OCI-LY3 (cell line): ENCODE measurements at regions not wholly inside any gene's neighbourhood (a gene's known extent, or its start where the extent isn't known, plus 50 kb on each side); places are given as distances from the start of the nearest gene placed in this dataset.
A peak's percentile ranks its signal among the peaks of the same experiment; 100 is the strongest.

Source experiments
- H2AFZ ChIP-seq: fragments of 200-600, 300-600 bp; shearing (Covaris generic); 2 replicates; pipeline ENCODE4 v1.6.0; 2014; ENCODE audit warnings: antibody characterized with exemption, low read depth, low read length
- H3K27ac ChIP-seq: fragments of 200-600, 300-600 bp; sonication (generic); 2 replicates; pipeline ENCODE4 v1.5.1; 2014; ENCODE audit warnings: mild to moderate bottlenecking, low read length, moderate library complexity, mixed read lengths
- H3K27me3 ChIP-seq: fragments of 200-600, 300-600 bp; sonication (generic); 2 replicates; pipeline ENCODE4 v1.6.1; 2014; ENCODE audit warnings: low read depth, low read length, mixed read lengths
- H3K36me3 ChIP-seq: fragments of 200-600, 300-600 bp; sonication (generic); replicated peaks from 2 replicates; pipeline ENCODE3; 2014; ENCODE audit warnings: low read depth, low read length, mixed read lengths
- H3K4me1 ChIP-seq: fragments of 300-600, 200-600 bp; sonication (generic); 2 replicates; pipeline ENCODE4 v1.6.1; 2014; ENCODE audit warnings: low read length, mixed read lengths
- H3K4me2 ChIP-seq: fragments of 200-600, 300-600 bp; sonication (generic); 2 replicates; pipeline ENCODE4 v1.6.1; 2014; ENCODE audit warnings: low read length, mixed read lengths
- H3K4me3 ChIP-seq: fragments of 300-600, 200-600 bp; sonication (generic); 2 replicates; pipeline ENCODE4 v1.5.1; 2014; ENCODE audit warnings: antibody characterized with exemption, mild to moderate bottlenecking, low read length, moderate library complexity
- H3K79me2 ChIP-seq: fragments of 300-600, 200-600 bp; shearing (Covaris generic); 2 replicates; pipeline ENCODE4 v1.6.1; 2014; ENCODE audit warnings: mild to moderate bottlenecking, low read length, mixed read lengths
- H3K9ac ChIP-seq: fragments of 300-600, 200-600 bp; shearing (Covaris generic); 2 replicates; pipeline ENCODE4 v1.6.0; 2014; ENCODE audit warnings: mild to moderate bottlenecking, low read length, moderate library complexity
- H3K9me3 ChIP-seq: fragments of 200-600, 300-600 bp; shearing (Covaris generic); 2 replicates; pipeline ENCODE4 v1.6.1; 2014; ENCODE audit warnings: low read length, mixed read lengths; ENCODE audit not compliant: insufficient read depth
- H4K20me1 ChIP-seq: fragments of 200-600, 300-600 bp; sonication (generic); 2 replicates; pipeline ENCODE4 v1.6.1; 2016; ENCODE audit warnings: low read length, mixed read lengths; ENCODE audit not compliant: insufficient read depth
- EZH2phosphoT487 ChIP-seq: fragments of 200-600 bp; shearing (Covaris generic); IDR thresholded peaks from 2 replicates; pipeline ENCODE4 v1.6.1; 2018; ENCODE audit warnings: antibody characterized with exemption, mixed run types, low read depth
- TF ChIP-seq, protein P1 (sequence below): fragments of 200-600, 300-600 bp; sonication (generic); IDR thresholded peaks from 2 replicates; pipeline ENCODE4 v1.5.1; 2014; ENCODE audit warnings: antibody characterized with exemption, low read length, low read depth

DNA sequence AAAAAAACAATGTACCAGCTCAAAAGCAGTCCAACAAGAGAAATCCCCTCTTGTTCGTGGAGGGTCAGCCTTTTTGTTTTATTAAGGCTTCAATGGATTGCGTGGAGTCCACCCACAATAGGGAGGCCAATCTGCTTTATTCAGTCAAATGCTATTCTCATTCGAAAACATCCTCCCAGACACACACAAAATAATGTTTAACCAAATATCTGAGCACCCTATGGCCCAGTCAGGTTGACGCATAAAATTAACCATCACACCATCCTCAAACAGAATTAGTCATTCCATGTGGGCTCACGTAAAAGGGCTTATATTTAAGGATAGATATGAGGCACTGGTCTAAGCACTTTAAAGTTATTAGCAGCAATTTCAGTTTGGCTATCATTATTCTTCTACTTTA is 58.9 kb upstream of the DEUP1 start:
- Histone ChIP-seq H3K36me3 (peaks cover 26% of the 10 kb centered on the region), H2AFZ (no peak overlapping the region), H3K79me2 (no peaks in the 10 kb centered on the region), H3K27ac (no peak overlapping the region), H4K20me1 (no peaks in the 10 kb centered on the region), H3K9ac (no peak overlapping the region), H3K9me3 (peaks cover 32% of the 10 kb centered on the region), H3K4me3 (no peak overlapping the region), H3K27me3 (no peaks in the 10 kb centered on the region), H3K4me1 (peaks cover 12% of the 10 kb centered on the region), H3K4me2 (no peak overlapping the region)
- no peak for TF ChIP-seq EZH2phosphoT487
- TF ChIP-seq, protein P1, sequence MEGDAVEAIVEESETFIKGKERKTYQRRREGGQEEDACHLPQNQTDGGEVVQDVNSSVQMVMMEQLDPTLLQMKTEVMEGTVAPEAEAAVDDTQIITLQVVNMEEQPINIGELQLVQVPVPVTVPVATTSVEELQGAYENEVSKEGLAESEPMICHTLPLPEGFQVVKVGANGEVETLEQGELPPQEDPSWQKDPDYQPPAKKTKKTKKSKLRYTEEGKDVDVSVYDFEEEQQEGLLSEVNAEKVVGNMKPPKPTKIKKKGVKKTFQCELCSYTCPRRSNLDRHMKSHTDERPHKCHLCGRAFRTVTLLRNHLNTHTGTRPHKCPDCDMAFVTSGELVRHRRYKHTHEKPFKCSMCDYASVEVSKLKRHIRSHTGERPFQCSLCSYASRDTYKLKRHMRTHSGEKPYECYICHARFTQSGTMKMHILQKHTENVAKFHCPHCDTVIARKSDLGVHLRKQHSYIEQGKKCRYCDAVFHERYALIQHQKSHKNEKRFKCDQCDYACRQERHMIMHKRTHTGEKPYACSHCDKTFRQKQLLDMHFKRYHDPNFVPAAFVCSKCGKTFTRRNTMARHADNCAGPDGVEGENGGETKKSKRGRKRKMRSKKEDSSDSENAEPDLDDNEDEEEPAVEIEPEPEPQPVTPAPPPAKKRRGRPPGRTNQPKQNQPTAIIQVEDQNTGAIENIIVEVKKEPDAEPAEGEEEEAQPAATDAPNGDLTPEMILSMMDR, result no peak

DNA sequence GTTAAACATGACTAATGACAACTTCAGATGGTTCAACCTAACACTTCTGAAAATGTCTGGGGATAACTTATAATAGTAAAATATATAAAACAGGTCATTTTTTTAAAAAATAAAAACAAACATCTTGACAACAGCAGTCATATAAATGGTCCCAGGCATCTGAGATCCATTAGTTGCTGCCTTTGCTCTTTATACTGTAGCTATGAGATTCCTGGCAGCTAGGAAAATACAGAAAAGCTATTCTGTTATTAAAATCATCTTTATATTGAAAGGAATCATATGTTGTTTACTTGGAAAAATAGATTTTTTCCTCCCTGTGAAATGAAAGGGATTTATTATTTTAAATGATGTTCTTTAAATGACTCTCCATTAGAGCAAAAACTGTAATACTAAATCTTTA is 55.7 kb upstream of the DEUP1 start:
- H3K4me1 ChIP-seq, result peaks cover 6% of the 10 kb centered on the region
- no peaks in the 10 kb centered on the region for H4K20me1 ChIP-seq
- TF ChIP-seq, protein P1, result no peak
- no peak for TF ChIP-seq EZH2phosphoT487
- no peaks in the 10 kb centered on the region for H3K27me3 ChIP-seq
- H3K9me3 ChIP-seq, result peaks cover 8% of the 10 kb centered on the region
- no peak overlapping the region for H3K4me2 ChIP-seq
- H3K27ac ChIP-seq, result no peak overlapping the region
- H3K36me3 ChIP-seq, result peaks cover 8% of the 10 kb centered on the region
- no peak overlapping the region for H3K9ac ChIP-seq
- no peak overlapping the region for H2AFZ ChIP-seq
- H3K79me2 ChIP-seq, result no peaks in the 10 kb centered on the region
- no peak overlapping the region for H3K4me3 ChIP-seq

DNA sequence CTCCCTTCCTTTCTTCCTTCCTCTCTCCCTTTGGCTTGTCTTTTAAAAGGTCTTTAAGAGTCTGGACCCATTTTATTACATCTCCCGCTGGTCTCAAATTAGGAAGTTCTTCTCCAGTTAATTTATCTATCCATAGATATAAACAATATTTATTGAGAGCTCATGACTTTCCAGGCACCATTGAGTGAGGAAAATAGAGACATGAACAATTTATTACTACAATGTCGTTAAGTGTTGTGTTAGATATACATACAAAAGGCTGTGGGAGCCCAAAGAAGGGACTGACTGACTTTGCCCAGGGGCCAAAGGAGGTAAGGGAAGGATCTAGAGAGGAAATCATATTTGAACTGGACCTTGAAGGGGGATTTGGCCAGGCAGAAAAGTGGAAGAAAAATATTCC is 51.6 kb upstream of the DEUP1 start:
- no peak overlapping the region for H3K4me2 ChIP-seq
- no peaks in the 10 kb centered on the region for H3K27me3 ChIP-seq
- no peaks in the 10 kb centered on the region for H3K79me2 ChIP-seq
- no peak overlapping the region for H3K4me3 ChIP-seq
- no peak overlapping the region for H2AFZ ChIP-seq
- H3K27ac ChIP-seq, result no peak overlapping the region
- TF ChIP-seq EZH2phosphoT487, result no peak
- TF ChIP-seq, protein P1, result no peak
- H4K20me1 ChIP-seq, result no peaks in the 10 kb centered on the region
- no peaks in the 10 kb centered on the region for H3K9me3 ChIP-seq
- no peak overlapping the region for H3K9ac ChIP-seq
- H3K36me3 ChIP-seq, result no peaks in the 10 kb centered on the region
- peaks cover 13% of the 10 kb centered on the region for H3K4me1 ChIP-seq

DNA sequence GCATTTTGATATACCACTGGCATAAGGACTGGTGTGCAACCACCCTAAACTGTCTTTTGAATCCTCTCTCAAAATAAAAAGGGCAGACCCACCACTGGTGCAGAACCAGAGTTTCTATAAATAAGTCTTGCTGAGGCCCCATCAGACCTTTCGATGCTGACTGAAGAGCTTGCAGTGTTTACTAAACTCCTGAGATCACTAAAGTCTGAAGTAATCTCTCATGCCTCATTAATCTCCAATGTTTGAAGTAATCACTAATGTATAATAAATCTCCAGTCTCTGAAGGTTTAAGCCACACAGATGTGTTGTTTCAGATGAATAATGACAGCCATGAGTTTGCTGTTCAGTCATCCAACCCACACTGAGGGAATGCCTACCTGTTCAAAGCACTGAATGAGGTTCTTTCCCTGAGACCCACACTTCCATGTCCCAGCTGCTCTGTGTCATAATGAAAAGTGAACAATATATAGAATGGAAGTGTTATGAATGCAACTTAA is 50.6 kb upstream of the DEUP1 start:
- Histone ChIP-seq H3K4me3 (no peak overlapping the region), H3K9me3 (no peaks in the 10 kb centered on the region), H3K36me3 (no peaks in the 10 kb centered on the region), H3K27me3 (no peaks in the 10 kb centered on the region), H3K4me1 (peaks cover 13% of the 10 kb centered on the region), H3K4me2 (peak overlapping the region; percentile 37), H3K79me2 (no peaks in the 10 kb centered on the region), H3K27ac (no peak overlapping the region), H3K9ac (no peak overlapping the region), H2AFZ (no peak overlapping the region), H4K20me1 (no peaks in the 10 kb centered on the region)
- no peak for TF ChIP-seq EZH2phosphoT487
- TF ChIP-seq, protein P1, result no peak
